HTR-8/SVneo (cell line): ENCODE measurements at regions not wholly inside any gene's neighbourhood (a gene's known extent, or its start where the extent isn't known, plus 50 kb on each side); places are given as distances from the start of the nearest gene placed in this dataset.
A peak's percentile ranks its signal among the peaks of the same experiment; 100 is the strongest.
"Not testable (repeated sequence)": the region's sequence is repeated elsewhere in the genome, so short reads cannot be mapped to it uniquely, and the experiment has no call there.

ENCODE experiments used
- DNase-seq: peaks from one replicate; pipeline ENCODE4 v3.0.0; 2011; ENCODE audit warnings: low spot score, mixed read lengths; ENCODE audit not compliant: insufficient read length
- FAIRE-seq: peaks from 2 replicates; lab custom pipeline; 2011; peaks lifted over from hg19 to GRCh38; lab: Jason Lieb, UNC

DNA sequence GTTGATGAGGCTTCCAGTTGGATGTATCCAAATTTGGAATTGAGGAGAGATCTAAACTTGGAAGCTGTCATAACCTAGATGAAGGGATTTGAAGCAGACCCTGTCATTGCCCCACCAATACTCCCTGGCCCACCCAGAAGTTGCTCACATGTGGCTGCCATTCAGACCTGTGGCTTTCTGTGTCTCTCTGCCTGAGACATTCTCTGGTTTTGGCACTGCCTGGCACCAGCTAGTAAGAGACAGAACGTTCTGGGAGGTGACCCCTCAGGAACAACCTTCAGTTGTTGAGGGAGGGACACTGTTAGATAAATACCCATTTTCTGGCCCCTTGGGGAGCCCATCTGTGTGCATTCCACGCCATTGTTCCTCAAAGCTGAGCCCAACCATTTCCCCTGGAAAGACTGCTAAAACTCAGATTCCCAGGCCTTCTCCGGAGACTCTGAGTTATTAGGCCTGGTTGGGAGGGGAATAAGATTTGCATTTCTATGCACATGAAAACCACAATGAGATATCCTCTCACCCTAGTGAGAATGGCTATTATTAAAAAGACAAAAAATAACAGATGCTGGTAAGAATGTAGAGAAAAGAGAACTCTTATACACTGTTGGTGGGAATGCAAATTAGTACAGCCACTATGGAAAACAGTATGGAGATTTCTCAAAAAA lies 290.4 kb downstream of the TSHZ3 start:
- DNase-seq (no peak), FAIRE-seq (no peak)

DNA sequence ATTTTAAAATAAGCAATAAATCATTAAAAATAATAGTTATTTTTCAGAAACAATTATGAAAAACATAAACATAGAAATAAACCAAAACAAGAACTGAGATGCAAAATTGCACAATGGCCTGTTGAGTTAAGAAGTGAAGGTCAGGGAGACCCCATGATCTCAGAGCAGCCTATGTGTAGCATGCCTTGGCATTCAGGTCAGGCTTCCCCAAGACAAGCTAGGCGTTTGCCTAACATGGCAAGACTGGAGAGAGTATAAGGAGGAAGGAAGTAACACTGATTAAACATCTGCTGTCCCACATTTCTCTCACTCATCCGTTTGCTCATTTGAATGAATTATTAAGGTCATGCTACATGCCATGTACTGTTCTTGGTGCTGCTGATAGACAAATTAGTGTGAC lies 291.8 kb downstream of the TSHZ3 start:
- FAIRE-seq = no peak

GRCh38 chr19:31055454-31055853 lies 293.8 kb downstream of the TSHZ3 start:
- DNase-seq (no peak), FAIRE-seq (no peak)

More for the DNA sequence above, 291.8 kb downstream of the TSHZ3 start:
- DNase-seq = no peak

GRCh38 chr19:31054430-31054829 lies 294.8 kb downstream of the TSHZ3 start:
- DNase-seq (peak; percentile 41), FAIRE-seq (no peak)

DNA sequence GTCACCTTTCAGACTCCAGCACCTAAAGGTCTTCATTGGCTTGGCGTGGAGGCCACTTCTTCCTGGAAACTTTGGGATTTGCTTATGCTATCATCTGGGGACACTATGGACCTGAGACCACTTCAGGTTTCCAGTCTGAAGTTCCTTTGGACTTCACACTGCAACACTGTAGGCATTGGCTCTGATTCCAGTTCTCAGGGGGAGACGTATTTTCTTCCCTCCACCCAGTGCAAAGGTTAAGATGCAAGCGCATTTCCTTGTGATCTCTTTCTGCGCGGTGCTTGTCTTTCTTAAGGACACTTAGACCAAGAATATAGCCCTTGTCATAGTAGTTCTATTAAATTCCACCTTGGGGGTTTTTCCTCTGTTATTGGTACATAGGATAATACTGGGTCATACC lies 299.8 kb downstream of the TSHZ3 start:
- no peak for FAIRE-seq
- no peak for DNase-seq

- FAIRE-seq (no peak), DNase-seq (no peak)
Measured at GRCh38 chr19:31046024-31046423, 303.2 kb downstream of the TSHZ3 start.

DNA sequence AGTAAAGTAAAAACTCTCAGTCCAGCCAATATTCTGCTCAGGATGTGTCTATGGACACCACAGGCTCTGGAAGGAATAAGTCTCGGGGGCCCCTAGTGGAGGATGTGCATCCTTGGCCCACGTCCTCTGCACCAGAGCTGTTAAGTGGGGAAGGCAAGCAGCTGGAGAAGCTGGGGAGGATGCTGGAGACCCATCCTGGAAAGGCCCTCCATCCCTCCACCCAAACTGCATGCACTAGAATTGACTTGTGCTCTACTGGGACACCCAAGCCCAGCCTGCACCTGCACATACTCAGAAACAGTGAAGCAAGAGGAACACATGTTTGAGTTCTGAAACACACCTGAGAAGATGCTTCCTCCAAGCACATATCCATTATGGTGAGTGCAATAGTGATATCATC lies 307.8 kb downstream of the TSHZ3 start:
- DNase-seq (no peak), FAIRE-seq (no peak)

DNA sequence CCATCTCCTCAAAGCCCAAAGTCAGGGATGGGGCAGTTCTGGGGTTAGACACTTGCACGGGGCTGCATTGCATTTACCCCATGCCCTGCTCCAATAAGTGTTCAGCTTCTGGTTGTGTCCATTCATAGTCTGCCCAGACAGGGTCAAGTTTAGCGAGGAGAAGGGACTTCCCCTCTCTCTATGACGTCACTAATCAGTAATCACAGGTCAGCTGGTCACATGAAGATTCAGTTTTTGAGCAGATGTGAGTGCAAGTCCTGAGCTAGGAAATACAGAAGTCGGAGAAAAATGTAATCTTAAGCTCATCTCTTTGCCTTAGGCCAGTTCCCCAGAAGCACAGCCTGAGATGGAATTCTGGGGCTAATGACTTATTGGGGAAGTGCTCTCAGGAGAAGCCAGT lies 310.1 kb downstream of the TSHZ3 start:
- no peak for DNase-seq
- FAIRE-seq = no peak

- FAIRE-seq = no peak
- DNase-seq = no peak
Measured at GRCh38 chr19:31037286-31037980, 311.8 kb downstream of the TSHZ3 start.

- not testable (repeated sequence) for FAIRE-seq, DNase-seq
Measured at GRCh38 chr19:31031455-31031854, 317.8 kb downstream of the TSHZ3 start.

DNA sequence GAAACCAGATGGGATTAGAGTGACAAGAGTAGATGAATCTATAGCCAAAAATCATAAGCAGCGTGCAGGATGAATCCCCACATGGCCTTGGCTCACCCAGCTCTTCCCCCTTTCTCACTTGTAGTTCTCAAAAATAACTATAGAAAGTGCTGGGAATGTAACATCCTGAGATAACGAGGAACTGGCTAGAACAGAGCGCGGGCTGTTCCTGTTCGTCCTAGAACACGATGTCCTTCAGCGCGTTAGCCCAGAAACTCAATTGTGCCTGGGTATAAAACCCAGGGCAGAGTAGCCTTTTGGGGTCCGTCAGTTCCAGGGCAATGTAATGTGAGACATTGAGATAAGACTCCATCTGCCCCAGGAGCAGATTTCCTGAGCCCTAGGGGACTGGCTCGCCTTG lies 326.2 kb downstream of the TSHZ3 start:
- DNase-seq = no peak
- no peak for FAIRE-seq

GRCh38 chr19:31018936-31019335 lies 330.3 kb downstream of the TSHZ3 start:
- FAIRE-seq (no peak), DNase-seq (no peak)

DNA sequence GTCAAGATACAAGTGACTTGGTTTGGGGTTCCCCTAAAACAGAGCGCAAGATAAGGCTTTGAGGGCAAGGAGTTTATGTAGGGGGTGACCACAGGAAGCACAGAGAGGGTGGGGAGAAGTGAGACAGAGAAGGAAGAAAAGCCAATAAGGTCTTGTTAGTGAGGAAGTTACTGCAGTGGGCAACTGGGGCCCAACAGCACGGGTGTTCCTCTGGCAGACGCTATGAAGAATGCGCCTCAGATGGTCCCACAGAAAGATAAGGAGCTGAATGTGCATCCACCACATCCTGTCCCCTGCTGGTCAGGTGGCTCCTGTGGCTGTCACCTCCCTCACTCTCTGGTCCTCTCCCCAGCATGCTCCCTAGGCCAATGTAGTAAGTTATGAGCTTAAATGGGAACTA lies 333.5 kb downstream of the TSHZ3 start:
- FAIRE-seq (no peak), DNase-seq (no peak)

GRCh38 chr19:31014668-31015067 lies 334.6 kb downstream of the TSHZ3 start:
- DNase-seq (no peak), FAIRE-seq (no peak)

GRCh38 chr19:31013384-31014020 lies 335.7 kb downstream of the TSHZ3 start:
- DNase-seq = no peak
- FAIRE-seq = no peak

GRCh38 chr19:31002518-31003244 lies 346.6 kb downstream of the TSHZ3 start:
- DNase-seq (no peak), FAIRE-seq (no peak)

GRCh38 chr19:31001991-31002390 lies 347.2 kb downstream of the TSHZ3 start:
- FAIRE-seq (no peak), DNase-seq (no peak)

GRCh38 chr19:31000913-31001312 lies 348.3 kb downstream of the TSHZ3 start:
- FAIRE-seq (no peak), DNase-seq (no peak)

DNA sequence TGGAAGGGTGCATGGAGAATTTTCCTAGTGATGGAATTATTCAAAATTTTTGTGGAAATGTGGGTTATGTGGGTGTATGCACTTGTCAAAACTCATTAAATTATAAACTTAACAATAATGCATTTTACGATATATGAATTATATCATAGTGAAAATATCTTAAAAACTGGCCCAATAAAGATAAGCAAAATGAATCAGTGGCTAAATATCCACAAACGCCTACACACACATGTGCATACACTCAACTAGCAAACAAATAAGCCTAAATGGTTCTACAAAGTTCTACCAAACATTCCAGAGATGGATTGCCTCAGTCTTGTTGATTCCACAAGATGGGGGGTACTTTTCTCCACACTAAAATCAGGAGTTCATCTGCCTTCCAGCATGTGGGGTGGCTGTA lies 349.5 kb downstream of the TSHZ3 start:
- no peak for DNase-seq
- FAIRE-seq = no peak

- FAIRE-seq (no peak), DNase-seq (no peak)
Measured at GRCh38 chr19:30997222-30997621, 352.0 kb downstream of the TSHZ3 start.

GRCh38 chr19:30978639-30979038 lies 370.6 kb downstream of the TSHZ3 start:
- no peak for DNase-seq
- FAIRE-seq = no peak
